D721Med (cell line): ENCODE measurements at regions not wholly inside any gene's neighbourhood (a gene's known extent, or its start where the extent isn't known, plus 50 kb on each side); places are given as distances from the start of the nearest gene placed in this dataset.

Experiments
- DNase-seq: peaks from one replicate; pipeline ENCODE4 v3.0.0; 2011; ENCODE audit warnings: low spot score; ENCODE audit not compliant: insufficient read length
- FAIRE-seq: peaks from 2 replicates; lab custom pipeline; 2011; peaks lifted over from hg19 to GRCh38; lab: Jason Lieb, UNC
- TF ChIP-seq, protein P1 (sequence below): IDR thresholded peaks from 2 replicates; pipeline ENCODE4 v1.5.1; 2012; ENCODE audit warnings: mild to moderate bottlenecking, control low read depth; ENCODE audit not compliant: insufficient read depth; ENCODE audit errors: missing control alignments

DNA sequence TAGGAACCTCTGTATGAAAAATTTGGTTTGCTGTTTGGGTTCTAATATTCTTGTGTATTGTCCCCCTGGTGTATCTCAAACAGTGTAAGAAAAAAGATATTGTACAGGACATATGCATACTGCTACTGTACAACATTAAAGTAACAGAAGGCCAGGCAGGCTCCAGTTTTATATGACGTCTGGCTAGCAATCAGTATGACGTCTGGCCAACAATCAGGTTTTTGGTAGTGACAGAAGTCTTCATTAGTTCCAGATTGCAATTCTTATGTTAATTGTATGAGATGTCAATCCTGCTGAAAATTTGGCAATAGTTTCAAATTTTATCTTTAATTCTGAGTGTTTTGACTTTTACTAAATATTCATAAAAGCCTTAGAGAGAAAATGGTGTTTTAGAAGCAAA is 67.9 kb upstream of the KCND2 start:
- FAIRE-seq: no peak
- TF ChIP-seq, protein P1, sequence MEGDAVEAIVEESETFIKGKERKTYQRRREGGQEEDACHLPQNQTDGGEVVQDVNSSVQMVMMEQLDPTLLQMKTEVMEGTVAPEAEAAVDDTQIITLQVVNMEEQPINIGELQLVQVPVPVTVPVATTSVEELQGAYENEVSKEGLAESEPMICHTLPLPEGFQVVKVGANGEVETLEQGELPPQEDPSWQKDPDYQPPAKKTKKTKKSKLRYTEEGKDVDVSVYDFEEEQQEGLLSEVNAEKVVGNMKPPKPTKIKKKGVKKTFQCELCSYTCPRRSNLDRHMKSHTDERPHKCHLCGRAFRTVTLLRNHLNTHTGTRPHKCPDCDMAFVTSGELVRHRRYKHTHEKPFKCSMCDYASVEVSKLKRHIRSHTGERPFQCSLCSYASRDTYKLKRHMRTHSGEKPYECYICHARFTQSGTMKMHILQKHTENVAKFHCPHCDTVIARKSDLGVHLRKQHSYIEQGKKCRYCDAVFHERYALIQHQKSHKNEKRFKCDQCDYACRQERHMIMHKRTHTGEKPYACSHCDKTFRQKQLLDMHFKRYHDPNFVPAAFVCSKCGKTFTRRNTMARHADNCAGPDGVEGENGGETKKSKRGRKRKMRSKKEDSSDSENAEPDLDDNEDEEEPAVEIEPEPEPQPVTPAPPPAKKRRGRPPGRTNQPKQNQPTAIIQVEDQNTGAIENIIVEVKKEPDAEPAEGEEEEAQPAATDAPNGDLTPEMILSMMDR: no peak
- DNase-seq: no peak

DNA sequence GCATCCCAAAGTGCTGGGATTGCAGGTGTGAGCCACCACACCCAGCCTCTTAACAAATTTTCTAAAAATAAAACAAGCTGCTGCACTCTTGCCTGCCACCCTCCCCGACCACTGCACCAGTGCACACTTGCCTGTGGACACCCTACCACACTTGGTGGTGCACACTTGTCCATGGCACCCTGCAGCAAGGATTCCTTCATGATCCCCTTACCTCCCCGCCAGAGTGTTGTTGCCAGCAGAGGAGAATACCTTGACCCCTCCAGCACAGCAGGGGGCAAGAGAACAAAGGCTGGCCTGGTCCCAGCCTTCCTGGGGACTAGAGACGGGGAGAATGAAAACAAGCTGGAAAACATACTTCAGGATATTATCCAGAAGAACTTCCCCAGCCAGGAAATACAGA is 65.9 kb upstream of the KCND2 start:
- FAIRE-seq (no peak), DNase-seq (no peak)
- TF ChIP-seq, protein P1: no peak

DNA sequence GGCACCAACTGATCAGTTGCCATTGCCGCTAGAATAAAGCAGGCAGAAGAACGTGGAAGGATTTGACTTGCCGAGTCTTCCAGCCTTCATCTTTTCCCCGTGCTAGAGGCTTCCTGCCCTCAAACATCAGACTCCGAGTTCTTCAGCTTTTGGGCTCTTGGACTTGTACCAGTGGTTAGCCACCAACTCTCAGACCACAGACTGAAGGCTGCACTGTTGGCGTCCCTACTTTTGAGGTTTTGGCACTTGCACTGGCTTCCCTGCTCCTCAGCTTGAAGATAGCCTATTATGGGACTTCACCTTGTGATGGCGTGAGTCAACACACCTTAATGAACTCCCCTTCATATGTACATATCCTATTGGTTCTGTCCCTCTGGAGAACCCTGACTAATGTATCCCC is 57.3 kb upstream of the KCND2 start:
- no peak for DNase-seq
- no peak for FAIRE-seq
- TF ChIP-seq, protein P1: no peak

DNA sequence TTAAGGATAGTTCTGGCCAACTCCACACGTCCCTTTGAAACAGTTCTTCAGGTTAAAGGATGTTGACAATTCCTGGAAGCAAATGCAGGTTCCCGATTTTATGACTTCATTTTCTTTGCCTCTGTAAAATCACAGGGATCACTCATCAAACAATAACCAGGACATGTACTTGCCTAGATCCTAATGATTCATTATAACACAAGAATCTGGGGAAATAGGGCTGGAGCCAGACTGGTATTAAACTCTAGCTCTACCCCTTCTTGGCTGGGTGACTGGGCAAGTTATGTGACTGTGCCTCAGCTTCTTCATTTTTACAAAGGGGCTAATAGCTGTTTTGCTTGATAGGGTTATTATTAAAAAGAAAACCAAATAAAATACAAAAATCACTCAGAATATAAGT is 56.0 kb upstream of the KCND2 start:
- DNase-seq: no peak
- TF ChIP-seq, protein P1: no peak
- no peak for FAIRE-seq

DNA sequence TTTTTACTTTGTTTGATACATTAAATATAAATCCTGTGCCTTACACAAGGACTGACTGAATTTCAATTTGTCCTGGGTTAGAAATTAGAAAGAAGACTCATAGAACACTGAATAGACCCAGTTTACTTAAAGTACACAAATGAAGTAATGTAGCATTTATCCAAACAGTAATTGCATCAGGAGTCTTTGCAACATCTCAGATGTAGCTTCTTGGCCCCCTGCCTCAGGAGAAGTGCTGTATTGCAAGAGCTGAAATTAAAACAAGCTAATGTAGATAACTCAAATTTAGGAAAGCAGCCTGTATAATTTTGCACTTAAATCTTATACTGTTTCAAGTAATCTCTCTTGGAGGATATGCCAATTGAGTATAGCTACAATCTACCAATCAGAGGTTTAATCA is 54.3 kb upstream of the KCND2 start:
- TF ChIP-seq, protein P1: no peak
- FAIRE-seq (no peak), DNase-seq (no peak)

DNA sequence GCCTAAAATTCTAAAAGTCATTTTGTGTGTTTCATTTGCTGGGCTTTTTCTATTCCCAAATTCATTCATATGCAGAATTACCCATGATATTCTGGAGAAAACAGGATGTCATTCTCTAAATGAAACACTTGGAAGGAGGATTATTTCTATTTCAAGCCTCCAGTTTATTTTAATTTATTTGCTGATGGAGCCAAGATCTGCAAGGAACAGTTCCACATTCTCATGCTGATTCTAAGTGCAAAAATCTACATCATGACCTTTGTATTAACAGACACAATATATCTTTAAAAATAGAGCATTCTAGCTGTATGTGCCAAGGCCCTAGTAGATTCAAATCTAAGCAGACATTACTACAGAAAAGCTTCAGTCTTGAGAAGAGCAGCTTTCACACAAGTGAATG is 51.3 kb upstream of the KCND2 start:
- TF ChIP-seq, protein P1: no peak
- DNase-seq (no peak), FAIRE-seq (no peak)
